IMR-90 (cell line): ENCODE measurements at regions not wholly inside any gene's neighbourhood (a gene's known extent, or its start where the extent isn't known, plus 50 kb on each side); places are given as distances from the start of the nearest gene placed in this dataset.

Experiments used
- ATAC-seq: fragments of 200-7000 bp; cut with Tn5 transposase; 2 replicates; pipeline ENCODE4 v1.9.1; 2020; ENCODE audit warnings: low read depth, mild to moderate bottlenecking, moderate library complexity
- BruUV-seq: library from RNA; stranded (reverse); fragments of 400-500 nt; replicated peaks from 2 replicates; lab custom pipeline; 2021; lab: Mats Ljungman, UMichigan
- CTCF ChIA-PET: fragments of 300-600 bp; formaldehyde crosslinking; extraction: SDS; loops from one replicate; lab custom pipeline; 2021; ENCODE audit warnings: antibody characterized with exemption; lab: Yijun Ruan, JAX
- POLR2A ChIA-PET: fragments of 300-600 bp; sonication (Branson Sonifier 250); formaldehyde crosslinking; loops from one replicate; lab custom pipeline; 2022; ENCODE audit warnings: antibody characterized with exemption; ENCODE audit not compliant: unreplicated experiment; lab: Charles Lee
- DNase-seq: peaks from one replicate; pipeline ENCODE4 v3.0.0; 2013
- H2AFZ ChIP-seq: replicated peaks from 2 replicates; pipeline ENCODE3; 2013; ENCODE audit warnings: low read length, mild to moderate bottlenecking; ENCODE audit not compliant: poor library complexity
- H2AK5ac ChIP-seq: 2 replicates; pipeline ENCODE4 v1.6.1; 2013; ENCODE audit warnings: low read depth, low read length, inconsistent platforms
- H2AK9ac ChIP-seq: replicated peaks from 2 replicates; pipeline ENCODE3; 2013; ENCODE audit warnings: mild to moderate bottlenecking, low read depth, low read length, moderate library complexity; ENCODE audit not compliant: poor library complexity
- H2BK120ac ChIP-seq: 2 replicates; pipeline ENCODE4 v1.6.1; 2013; ENCODE audit warnings: low read depth, low read length, inconsistent platforms
- H2BK15ac ChIP-seq: 3 replicates; pipeline ENCODE4 v1.6.1; 2013; ENCODE audit warnings: low read depth, low read length, inconsistent platforms
- H2BK20ac ChIP-seq: 2 replicates; pipeline ENCODE4 v1.6.1; 2013; ENCODE audit warnings: low read depth, mild to moderate bottlenecking, inconsistent platforms, low read length, moderate library complexity
- H2BK5ac ChIP-seq: 2 replicates; pipeline ENCODE4 v1.6.1; 2013; ENCODE audit warnings: mild to moderate bottlenecking, low read depth, low read length, inconsistent platforms; ENCODE audit not compliant: poor library complexity, severe bottlenecking
- H3K14ac ChIP-seq: replicated peaks from 2 replicates; pipeline ENCODE4 v1.6.1; 2013; ENCODE audit warnings: low read depth, low read length, inconsistent platforms
- H3K18ac ChIP-seq: 2 replicates; pipeline ENCODE4 v1.6.1; 2013; ENCODE audit warnings: low read depth, low read length, control low read depth
- H3K23ac ChIP-seq: 2 replicates; pipeline ENCODE4 v1.6.1; 2013; ENCODE audit warnings: low read depth, low read length, inconsistent platforms
- H3K27ac ChIP-seq: 2 replicates; pipeline ENCODE4 v1.5.1; 2013; ENCODE audit warnings: mild to moderate bottlenecking, control low read depth, low read length; ENCODE audit not compliant: insufficient read depth
- H3K27me3 ChIP-seq: 2 replicates; pipeline ENCODE4 v1.6.1; 2013; ENCODE audit warnings: low read length; ENCODE audit not compliant: control insufficient read depth, insufficient read depth
- H3K36me3 ChIP-seq: 2 replicates; pipeline ENCODE4 v1.6.1; 2013; ENCODE audit warnings: low read length, mixed read lengths; ENCODE audit not compliant: control insufficient read depth, insufficient read depth
- H3K4ac ChIP-seq: 2 replicates; pipeline ENCODE4 v1.6.1; 2013; ENCODE audit warnings: low read depth, low read length, inconsistent platforms
- H3K4me1 ChIP-seq: 2 replicates; pipeline ENCODE4 v1.6.1; 2013; ENCODE audit warnings: low read length, mixed read lengths; ENCODE audit not compliant: control insufficient read depth, insufficient read depth
- H3K4me2 ChIP-seq: 2 replicates; pipeline ENCODE4 v1.6.1; 2013; ENCODE audit warnings: low read depth, mild to moderate bottlenecking, control low read depth, low read length, moderate library complexity
- H3K4me3 ChIP-seq: 2 replicates; pipeline ENCODE4 v1.5.1; 2013; ENCODE audit warnings: low read depth, mild to moderate bottlenecking, control low read depth, low read length, moderate library complexity; ENCODE audit not compliant: insufficient read depth
- H3K56ac ChIP-seq: 2 replicates; pipeline ENCODE4 v1.6.1; 2013; ENCODE audit warnings: low read length, inconsistent platforms; ENCODE audit not compliant: insufficient read depth; ENCODE audit errors: extremely low read depth
- H3K79me1 ChIP-seq, 2 experiments: 2 replicates each; pipeline ENCODE4 v1.6.1; 2013; ENCODE audit warnings: low read length in 2 of 2, inconsistent platforms in 1 of 2, low read depth in 1 of 2
- H3K9ac ChIP-seq: 2 replicates; pipeline ENCODE4 v1.6.1; 2013; ENCODE audit warnings: low read depth, low read length, control low read depth
- H3K9me1 ChIP-seq: 2 replicates; pipeline ENCODE4 v1.6.1; 2013; ENCODE audit warnings: low read length, inconsistent platforms; ENCODE audit not compliant: insufficient read depth
- H3K9me3 ChIP-seq: 2 replicates; pipeline ENCODE4 v1.6.1; 2013; ENCODE audit warnings: low read length; ENCODE audit not compliant: control insufficient read depth, insufficient read depth
- H4K20me1 ChIP-seq: 2 replicates; pipeline ENCODE4 v1.6.1; 2013; ENCODE audit warnings: low read length, inconsistent platforms; ENCODE audit not compliant: insufficient read depth
- H4K5ac ChIP-seq: 2 replicates; pipeline ENCODE4 v1.6.1; 2013; ENCODE audit warnings: mild to moderate bottlenecking, low read depth, low read length, control low read depth
- H4K8ac ChIP-seq, 2 experiments: 2 replicates each; pipeline ENCODE4 v1.6.1; 2013; ENCODE audit warnings: low read depth in 2 of 2, low read length in 2 of 2, control low read depth in 1 of 2, inconsistent platforms in 1 of 2
- H4K91ac ChIP-seq: 2 replicates; pipeline ENCODE4 v1.6.1; 2013; ENCODE audit warnings: low read depth, low read length, inconsistent platforms; ENCODE audit not compliant: insufficient read depth
- BHLHE40 ChIP-seq: fragments of 150-350 bp; IDR thresholded peaks from 2 replicates; pipeline ENCODE4 v1.6.1; 2016; ENCODE audit warnings: mild to moderate bottlenecking, low read depth, low read length
- CEBPB ChIP-seq: IDR thresholded peaks from 2 replicates; pipeline ENCODE4 v1.6.1; 2012; ENCODE audit warnings: low read depth, low read length, improper control_type of control experiment
- FOS ChIP-seq: fragments of 150-350 bp; IDR thresholded peaks from 2 replicates; pipeline ENCODE4 v1.6.1; 2016; ENCODE audit warnings: low read depth, low read length
- POLR2A ChIP-seq: IDR thresholded peaks from 2 replicates; pipeline ENCODE4 v1.6.1; 2012; ENCODE audit warnings: mild to moderate bottlenecking, low read depth, low read length
- WGBS, 2 experiments: methylation state at CpG; one replicate each; pipeline versions ENCODE4 v1.1.5 to v1.1.7; 2013; ENCODE audit warnings: missing lambda C conversion rate in 2 of 2; ENCODE audit not compliant: insufficient read length in 1 of 2; ENCODE audit errors: extremely low coverage in 2 of 2; 5-methylcytosine and 5-hydroxymethylcytosine counted together
- dilution Hi-C: fragments of 300-500 bp; cut with HindIII; formaldehyde crosslinking; loops from one replicate; pipeline ENCODE4 v1.14.3; 2018; ENCODE audit warnings: low sequenced_read_pairs; ENCODE audit not compliant: unreplicated experiment
- in situ Hi-C: fragments of 300-500 bp; cut with MboI; formaldehyde crosslinking; loops from 3 replicates; pipeline ENCODE4 v1.14.3; 2019; ENCODE audit warnings: low sequenced_read_pairs, inconsistent platforms, mixed read lengths
- intact Hi-C: fragments of 100-400 bp; cut with micrococcal nuclease; formaldehyde crosslinking; loops from 2 replicates; pipeline ENCODE4 v1.10.0; 2022

- Histone ChIP-seq H4K5ac (peak overlapping the region; percentile 72), H4K91ac (peak overlapping the region; percentile 8), H3K4ac (peak overlapping the region; percentile 84), H2BK120ac (peak overlapping the region; percentile 70; the same call in 1 of the 2 replicates), H3K9ac (peak overlapping the region; percentile 12; the same call in 1 of the 2 replicates), H3K4me3 (peak overlapping the region; percentile 46), H3K14ac (peak overlapping the region; percentile 73), H4K8ac (peak overlapping the region in 1 of 2 experiments; percentile 75; a peak in 2 of 4 replicates), H3K27ac (peak overlapping the region; percentile 59), H3K9me3 (no peaks in the 10 kb centered on the region), H3K79me1 (no peaks in the 10 kb centered on the region), H3K36me3 (no peaks in the 10 kb centered on the region), H3K56ac (peak overlapping the region; percentile 37), H3K23ac (peak overlapping the region; percentile 55; the same call in 1 of the 2 replicates), H2AK9ac (no peak overlapping the region), H3K4me1 (peaks cover 6% of the 10 kb centered on the region; the same call in 1 of the 2 replicates), H4K20me1 (no peaks in the 10 kb centered on the region), H2AFZ (peak overlapping the region; percentile 84), H2BK20ac (peak overlapping the region; percentile 86), H3K9me1 (no peaks in the 10 kb centered on the region), H2BK5ac (peak overlapping the region; percentile 44), H3K18ac (peak overlapping the region; percentile 73), H2AK5ac (peak overlapping the region; percentile 23), H2BK15ac (peak overlapping the region; percentile 18; the same call in 2 of the 3 replicates), H3K4me2 (peak overlapping the region; percentile 94), H3K27me3 (no peaks in the 10 kb centered on the region)
- TF ChIP-seq CEBPB (peak; percentile 86), POLR2A (no peak), BHLHE40 (peak; percentile 39; the same call in 1 of the 2 replicates), FOS (peak; percentile 58; the same call in 1 of the 2 replicates)
- no TSS peak for BruUV-seq
- POLR2A ChIA-PET, result no interaction called here
- ATAC-seq (peak; percentile 27), DNase-seq (peak; percentile 77)
- WGBS, 2 experiments, result 37% methylated on average over 3 of the region's 7 CpGs; no CpG with 5 or more reads in 1 of the 2 experiments
- in situ Hi-C loops, result no loop called here
- CTCF ChIA-PET, result no interaction called here
- intact Hi-C loops, result loop anchor here (5.0 kb wide), 2 partner anchors 56 to 166 kb away; no protein-coding TSS in a partner anchor
- dilution Hi-C loops, result no loop called here
Measured at GRCh38 chr21:16587681-16588375, 858.0 kb downstream of the USP25 start.
